GM10266 (cell line): ENCODE measurements at regions not wholly inside any gene's neighbourhood (a gene's known extent, or its start where the extent isn't known, plus 50 kb on each side); places are given as distances from the start of the nearest gene placed in this dataset.

Experiments
- DNase-seq: peaks from one replicate; pipeline ENCODE4 v3.0.0; 2012; ENCODE audit errors: extremely low spot score
- TF ChIP-seq, protein P1 (sequence below): IDR thresholded peaks from 2 replicates; pipeline ENCODE4 v1.5.1; 2012; ENCODE audit warnings: mild to moderate bottlenecking, low read depth; ENCODE audit not compliant: control insufficient read depth, insufficient read depth; ENCODE audit errors: missing control alignments

DNA sequence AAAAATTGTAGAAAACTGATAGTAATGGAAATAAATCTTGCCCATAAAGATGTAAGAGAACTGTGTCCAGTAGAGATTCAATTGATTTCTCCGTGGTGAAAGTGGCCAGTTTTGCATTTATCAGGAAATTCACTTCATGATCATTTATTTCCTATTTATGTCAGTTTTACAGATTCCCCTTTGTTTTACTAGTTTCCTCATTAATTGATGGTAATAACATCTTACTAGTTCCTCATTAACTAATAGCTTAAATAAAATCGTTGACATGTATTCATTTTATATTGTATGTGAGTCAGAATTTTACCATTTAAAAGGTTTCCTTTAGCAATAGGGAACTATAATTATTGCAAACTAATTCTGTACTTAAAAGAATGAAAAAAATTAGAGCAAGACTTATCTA, 99.8 kb upstream of the ADGRF1 start:
- TF ChIP-seq, protein P1, sequence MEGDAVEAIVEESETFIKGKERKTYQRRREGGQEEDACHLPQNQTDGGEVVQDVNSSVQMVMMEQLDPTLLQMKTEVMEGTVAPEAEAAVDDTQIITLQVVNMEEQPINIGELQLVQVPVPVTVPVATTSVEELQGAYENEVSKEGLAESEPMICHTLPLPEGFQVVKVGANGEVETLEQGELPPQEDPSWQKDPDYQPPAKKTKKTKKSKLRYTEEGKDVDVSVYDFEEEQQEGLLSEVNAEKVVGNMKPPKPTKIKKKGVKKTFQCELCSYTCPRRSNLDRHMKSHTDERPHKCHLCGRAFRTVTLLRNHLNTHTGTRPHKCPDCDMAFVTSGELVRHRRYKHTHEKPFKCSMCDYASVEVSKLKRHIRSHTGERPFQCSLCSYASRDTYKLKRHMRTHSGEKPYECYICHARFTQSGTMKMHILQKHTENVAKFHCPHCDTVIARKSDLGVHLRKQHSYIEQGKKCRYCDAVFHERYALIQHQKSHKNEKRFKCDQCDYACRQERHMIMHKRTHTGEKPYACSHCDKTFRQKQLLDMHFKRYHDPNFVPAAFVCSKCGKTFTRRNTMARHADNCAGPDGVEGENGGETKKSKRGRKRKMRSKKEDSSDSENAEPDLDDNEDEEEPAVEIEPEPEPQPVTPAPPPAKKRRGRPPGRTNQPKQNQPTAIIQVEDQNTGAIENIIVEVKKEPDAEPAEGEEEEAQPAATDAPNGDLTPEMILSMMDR, result no peak
- no peak for DNase-seq

DNA sequence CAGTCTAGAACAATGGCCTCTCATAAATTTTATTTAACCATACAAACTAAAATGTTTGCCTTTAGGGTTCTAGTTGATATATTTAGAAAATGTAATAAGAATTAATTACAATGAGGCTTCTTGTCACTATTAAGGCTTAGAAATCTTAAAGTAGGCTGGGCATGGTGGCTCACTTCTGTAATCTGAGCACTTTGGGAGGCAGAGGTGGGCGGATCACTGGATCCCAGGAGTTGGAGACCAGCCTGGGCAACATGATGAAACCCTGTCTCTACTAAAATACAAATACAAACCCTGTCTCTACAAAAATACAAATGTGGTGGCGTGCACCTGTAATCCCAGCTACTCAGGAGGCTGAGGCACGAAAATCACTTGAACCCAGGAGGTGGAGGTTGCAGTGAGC, 99.0 kb upstream of the ADGRF1 start:
- DNase-seq, result no peak
- TF ChIP-seq, protein P1, result no peak

DNA sequence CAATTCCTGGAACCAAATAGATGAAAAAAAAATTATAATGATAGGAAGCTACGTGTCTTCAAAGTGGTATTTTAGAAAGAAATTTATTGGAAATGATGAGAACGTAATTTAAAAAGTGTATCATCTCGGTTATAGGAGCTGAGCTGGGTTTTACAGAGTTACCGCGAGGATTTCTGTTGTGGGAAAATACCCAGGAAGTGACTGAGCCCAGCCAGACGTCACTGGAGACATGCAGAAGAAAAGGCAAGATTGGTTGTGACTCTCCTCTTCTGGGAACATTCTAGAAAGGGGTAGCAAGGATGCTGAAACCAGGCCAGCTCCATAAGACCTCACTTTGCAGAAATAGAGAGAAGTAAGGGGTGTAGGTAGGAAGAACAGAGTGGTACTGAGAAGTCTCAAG, 95.9 kb upstream of the ADGRF1 start:
- DNase-seq, result no peak

DNA sequence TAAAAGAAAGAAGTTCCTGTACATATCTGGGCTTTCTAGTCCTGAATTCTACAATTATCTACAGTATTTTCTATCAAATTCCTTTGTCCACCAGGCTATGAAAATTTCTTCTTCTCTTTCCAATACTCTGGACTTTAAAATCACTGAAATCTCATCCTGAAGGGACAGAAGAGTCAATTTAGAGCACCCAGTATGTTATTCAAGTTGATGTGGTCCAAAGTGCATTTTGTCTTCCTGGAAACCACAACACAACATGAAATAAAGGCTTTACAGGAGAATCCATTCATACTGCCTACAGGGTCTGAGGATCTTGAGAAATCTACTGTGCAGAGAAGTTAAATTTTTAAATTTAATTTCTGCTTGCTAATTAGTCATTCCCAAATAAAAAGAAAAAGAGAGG, 94.9 kb upstream of the ADGRF1 start:
- TF ChIP-seq, protein P1, result no peak
- no peak for DNase-seq

More for the DNA sequence above, 95.9 kb upstream of the ADGRF1 start:
- TF ChIP-seq, protein P1, result no peak

DNA sequence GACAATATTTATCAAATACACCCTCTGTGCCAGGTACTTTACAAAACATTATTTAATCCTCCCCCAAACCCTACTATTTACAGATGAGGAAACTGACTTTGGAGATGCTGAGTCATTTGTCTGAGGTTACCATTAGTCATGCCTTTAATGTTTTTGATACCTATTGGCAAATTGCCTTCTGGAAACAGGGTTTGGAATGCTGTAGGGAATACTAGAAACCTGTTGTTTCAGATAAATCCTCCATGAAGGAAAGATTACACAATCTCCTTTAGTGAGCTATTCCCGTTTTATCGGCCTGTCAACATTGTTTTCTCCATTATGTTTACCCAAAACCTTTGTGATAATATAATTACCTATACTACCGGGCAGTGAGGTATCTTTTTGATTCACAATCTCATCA, 93.6 kb upstream of the ADGRF1 start:
- no peak for DNase-seq

DNA sequence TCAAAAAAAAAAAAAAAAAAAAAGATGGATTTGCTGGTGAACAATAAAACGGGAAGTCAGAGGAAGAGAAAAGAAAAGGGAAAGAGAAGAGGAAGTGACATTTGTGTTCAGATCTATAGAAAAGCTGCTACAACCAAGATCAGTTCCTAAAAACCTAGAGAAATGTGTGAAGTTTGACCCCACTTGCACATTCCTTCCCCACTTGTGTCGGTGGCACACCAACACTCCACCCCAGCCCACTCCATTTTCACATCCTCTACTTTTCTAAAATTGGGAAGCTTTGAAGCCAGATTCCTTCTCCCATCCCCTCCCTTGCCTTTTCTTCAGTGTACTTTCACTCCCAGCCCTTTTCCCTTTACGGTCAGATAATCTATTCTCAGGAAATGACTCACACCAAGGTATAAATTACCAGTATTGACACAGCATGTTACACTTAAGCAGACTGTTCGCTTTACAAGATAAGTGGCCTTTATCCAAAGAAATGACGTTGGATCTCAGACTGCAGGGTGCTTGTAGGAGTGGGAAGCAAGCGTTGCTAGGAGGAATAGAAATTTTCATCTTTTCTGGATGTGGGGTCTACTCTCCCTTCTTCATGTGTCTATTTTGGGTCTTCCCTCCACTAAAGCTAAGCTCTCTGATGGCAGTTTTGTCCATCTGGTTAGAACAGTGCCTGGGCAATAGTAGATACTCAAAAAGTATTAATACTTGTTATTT, 92.5 kb upstream of the ADGRF1 start:
- no peak for DNase-seq
- TF ChIP-seq, protein P1, result no peak

More for the DNA sequence above, 93.6 kb upstream of the ADGRF1 start:
- TF ChIP-seq, protein P1, result no peak

DNA sequence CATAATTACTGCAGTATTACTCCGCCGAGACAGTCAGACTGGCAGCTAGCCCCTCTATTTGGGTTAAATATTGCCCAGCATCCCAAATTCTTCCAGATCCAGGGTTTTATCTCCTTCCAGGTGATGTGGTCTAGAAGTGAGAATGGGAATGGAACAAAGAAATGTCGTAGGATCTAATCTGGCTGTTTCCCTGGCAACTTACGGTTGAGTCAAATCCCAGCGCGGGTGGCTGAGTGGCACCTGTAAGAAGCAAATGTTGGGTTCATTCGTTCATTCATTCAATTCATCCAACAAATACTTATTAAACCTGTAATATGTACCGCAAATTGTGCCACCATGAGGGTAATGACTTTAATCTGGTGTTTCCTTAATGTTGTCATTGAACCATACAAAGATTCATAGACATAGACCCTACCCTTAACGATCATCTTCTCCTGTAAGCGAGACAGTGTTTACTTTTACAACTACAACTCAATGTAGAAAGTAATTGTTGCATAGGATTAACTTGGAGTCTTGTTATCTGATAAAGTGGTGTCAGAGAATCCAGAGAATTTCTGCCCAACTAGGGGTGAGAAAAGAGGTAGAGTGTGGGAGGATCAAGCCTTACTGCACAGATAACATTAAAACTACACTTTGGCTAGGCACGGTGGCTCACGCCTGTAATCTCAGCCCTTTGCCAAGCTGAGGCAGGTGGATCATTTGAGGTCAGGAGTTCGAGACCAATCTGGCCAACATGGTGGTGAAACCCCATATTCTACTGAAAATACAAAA, 91.3 kb upstream of the ADGRF1 start:
- DNase-seq, result no peak

More for the DNA sequence above, 91.3 kb upstream of the ADGRF1 start:
- TF ChIP-seq, protein P1, result no peak
